GM20000 (cell line): ENCODE measurements at regions not wholly inside any gene's neighbourhood (a gene's known extent, or its start where the extent isn't known, plus 50 kb on each side); places are given as distances from the start of the nearest gene placed in this dataset.

Experiments
- DNase-seq: peaks from one replicate; pipeline ENCODE4 v3.0.0; 2012; ENCODE audit warnings: low spot score
- CTCF ChIP-seq: IDR thresholded peaks from 2 replicates; pipeline ENCODE4 v1.5.1; 2012; ENCODE audit warnings: mild to moderate bottlenecking, control low read depth; ENCODE audit errors: extremely low read depth, missing control alignments

GRCh38 chr14:32011225-32011624 lies 65.9 kb upstream of the ARHGAP5 start:
- no peak for TF ChIP-seq CTCF

GRCh38 chr14:32012062-32012461 lies 65.0 kb upstream of the ARHGAP5 start:
- no peak for DNase-seq
- no peak for TF ChIP-seq CTCF

More at GRCh38 chr14:32011225-32011624, 65.9 kb upstream of the ARHGAP5 start:
- no peak for DNase-seq

GRCh38 chr14:32012571-32012970 lies 64.5 kb upstream of the ARHGAP5 start:
- DNase-seq: no peak
- no peak for TF ChIP-seq CTCF

GRCh38 chr14:32013083-32013482 lies 64.0 kb upstream of the ARHGAP5 start:
- DNase-seq: no peak
- TF ChIP-seq CTCF: no peak

- no peak for TF ChIP-seq CTCF
- no peak for DNase-seq
Measured at GRCh38 chr14:32014057-32014456, 63.0 kb upstream of the ARHGAP5 start.

GRCh38 chr14:32014498-32014897 lies 62.6 kb upstream of the ARHGAP5 start:
- DNase-seq: no peak
- TF ChIP-seq CTCF: no peak

- TF ChIP-seq CTCF: no peak
- no peak for DNase-seq
Measured at GRCh38 chr14:32015166-32015565, 61.9 kb upstream of the ARHGAP5 start.

GRCh38 chr14:32017587-32017986 lies 59.5 kb upstream of the ARHGAP5 start:
- TF ChIP-seq CTCF: no peak
- no peak for DNase-seq
